ENCODE measurements at regions not wholly inside any gene's neighbourhood (a gene's known extent, or its start where the extent isn't known, plus 50 kb on each side); places are given as distances from the start of the nearest gene placed in this dataset.

- Mint-ChIP-seq H3K27me3 (no peaks in the 10 kb centered on the region), H3K9me3 (no peaks in the 10 kb centered on the region), H3K4me1 (peaks cover 23% of the 10 kb centered on the region), H3K36me3 (ENCODE audit: low read depth) (no peaks in the 10 kb centered on the region), H3K27ac (no peak overlapping the region), H3K4me3 (no peak overlapping the region)
- CTCF ChIA-PET: no interaction called here
- TF ChIP-seq CTCF (IDR thresholded peaks at IDR 0.05): no peak
- ATAC-seq (ENCODE audit: low read depth) (no peak), DNase-seq (no peak)
- POLR2A ChIA-PET: no interaction called here
- intact Hi-C loops (cut with micrococcal nuclease): loop anchor here (1.0 kb wide), 1 partner anchor 9 kb away; no protein-coding TSS in a partner anchor
These were observed 79.3 kb upstream of the TNS3 start for GRCh38 chr7:47661051-47661714.

- no peaks in the 10 kb centered on the region for H3K27me3 Mint-ChIP-seq
- DNase-seq (no peak), ATAC-seq (ENCODE audit: low read depth) (no peak)
- no peak for TF ChIP-seq CTCF (IDR thresholded peaks at IDR 0.05)
- intact Hi-C loops (cut with micrococcal nuclease): no loop called here
- no peak overlapping the region for H3K27ac Mint-ChIP-seq
- H3K4me3 Mint-ChIP-seq: no peak overlapping the region
- H3K4me1 Mint-ChIP-seq: peaks cover 14% of the 10 kb centered on the region
- H3K9me3 Mint-ChIP-seq: no peaks in the 10 kb centered on the region
- CTCF ChIA-PET: no interaction called here
- POLR2A ChIA-PET: no interaction called here
- no peaks in the 10 kb centered on the region for H3K36me3 Mint-ChIP-seq (ENCODE audit: low read depth)
These were observed 78.0 kb upstream of the TNS3 start for GRCh38 chr7:47659664-47660462.

GRCh38 chr7:47658886-47659635 is 77.2 kb upstream of the TNS3 start:
- Mint-ChIP-seq H3K36me3 (ENCODE audit: low read depth) (no peaks in the 10 kb centered on the region), H3K27me3 (no peaks in the 10 kb centered on the region), H3K4me1 (peaks cover 14% of the 10 kb centered on the region), H3K27ac (no peak overlapping the region), H3K4me3 (no peak overlapping the region), H3K9me3 (no peaks in the 10 kb centered on the region)
- no peak for TF ChIP-seq CTCF (IDR thresholded peaks at IDR 0.05)
- DNase-seq: no peak
- POLR2A ChIA-PET: interaction anchor here (1.2 kb wide), 1 partner anchor 12 kb away, joined by 4 read pairs; no protein-coding TSS in a partner anchor
- CTCF ChIA-PET: no interaction called here
- intact Hi-C loops (cut with micrococcal nuclease): no loop called here
- no peak for ATAC-seq (ENCODE audit: low read depth)

GRCh38 chr7:47657126-47657525 is 75.2 kb upstream of the TNS3 start:
- DNase-seq (no peak), ATAC-seq (ENCODE audit: low read depth) (no peak)
- Mint-ChIP-seq H3K4me3 (no peak overlapping the region), H3K36me3 (ENCODE audit: low read depth) (no peaks in the 10 kb centered on the region), H3K27me3 (no peaks in the 10 kb centered on the region), H3K27ac (no peak overlapping the region), H3K9me3 (peaks cover 4% of the 10 kb centered on the region), H3K4me1 (peaks cover 26% of the 10 kb centered on the region)
- ChIA-PET POLR2A (no interaction called here), CTCF (no interaction called here)
- intact Hi-C loops (cut with micrococcal nuclease): no loop called here
- no peak for TF ChIP-seq CTCF (IDR thresholded peaks at IDR 0.05)
